ENCODE measurements at regions not wholly inside any gene's neighbourhood (a gene's known extent, or its start where the extent isn't known, plus 50 kb on each side); places are given as distances from the start of the nearest gene placed in this dataset.
A peak's percentile ranks its signal among the peaks of the same experiment; 100 is the strongest.

DNA sequence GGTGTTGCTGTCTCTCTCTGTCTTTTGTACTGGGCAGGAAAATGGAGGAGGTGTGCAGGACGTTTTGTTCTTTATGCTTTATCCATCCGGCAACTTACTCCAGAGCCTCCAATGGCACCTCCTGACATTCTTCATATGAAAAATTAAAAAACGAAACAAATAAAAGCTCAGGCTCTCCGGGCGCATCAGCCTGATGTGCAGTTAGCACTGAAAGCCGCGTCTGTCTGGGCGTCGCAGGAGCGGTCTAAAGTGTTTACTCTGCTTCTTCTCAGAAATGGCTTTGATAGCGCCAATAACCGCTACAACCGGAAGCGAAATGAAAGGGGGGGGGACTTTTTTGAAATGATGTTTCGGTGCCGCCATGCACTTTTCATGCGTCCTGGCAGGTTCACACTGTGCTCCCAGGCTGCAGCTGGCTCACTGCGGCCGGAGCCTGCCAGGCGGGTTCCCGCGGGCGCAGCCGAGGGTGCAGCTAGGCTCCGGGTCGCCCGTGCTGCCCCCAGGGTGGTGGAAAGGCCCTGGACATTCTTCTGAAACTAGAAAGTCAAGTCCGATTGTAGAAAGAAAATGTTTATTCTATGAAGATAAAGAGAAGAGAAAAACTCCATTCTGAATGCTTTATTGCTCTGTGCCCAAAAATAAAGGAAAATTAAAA is 407.7 kb upstream of the IRX1 start:
- no peak for DNase-seq

DNA sequence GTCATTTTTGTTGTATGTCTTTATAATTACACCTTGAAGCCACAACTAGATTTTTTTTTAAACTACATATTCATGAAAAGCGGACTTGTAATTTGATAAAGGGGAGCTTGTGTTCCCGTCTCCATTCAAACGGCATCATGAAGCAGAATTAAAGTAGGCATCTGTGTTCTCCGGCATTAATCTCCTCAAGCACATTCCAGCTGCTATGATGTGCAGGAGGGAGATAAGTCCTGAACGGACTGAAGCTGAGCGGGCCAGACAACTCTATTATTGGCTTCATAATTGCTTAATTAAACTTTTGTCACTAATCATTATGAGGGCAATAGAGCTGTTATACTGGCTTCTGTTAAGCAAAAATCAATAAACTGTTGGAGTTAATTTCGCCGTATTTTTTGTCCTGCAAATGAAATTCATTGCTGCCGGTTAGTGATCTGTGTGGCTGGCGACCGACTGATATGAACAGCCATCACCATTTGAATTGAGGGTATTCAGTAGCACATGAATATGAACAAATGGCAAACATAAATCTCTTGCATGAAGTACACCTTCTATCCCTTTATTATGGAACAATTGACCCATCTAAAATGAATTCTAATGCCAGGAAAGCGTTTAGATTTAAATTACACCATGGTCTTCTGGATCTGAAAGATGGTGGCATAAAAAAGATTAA is 408.8 kb upstream of the IRX1 start:
- 68 to 76% methylated on average over 12 of the region's 12 CpGs for WGBS, 2 donors
- no peak overlapping the region for H3K4me3 ChIP-seq
- peaks cover 0 to 5% (median 0%) of the 10 kb centered on the region in 4 donors for H3K4me1 ChIP-seq
- H3K27me3 ChIP-seq: no peaks in the 10 kb centered on the region
- no peaks in the 10 kb centered on the region for H3K36me3 ChIP-seq
- no peak overlapping the region for H3K27ac ChIP-seq
- DNase-seq (no peak), ATAC-seq (ENCODE audit: low FRiP score in 2 of 2) (no peak)
- TF ChIP-seq EP300 (IDR thresholded peaks at IDR 0.05) (no peak), POLR2A (IDR thresholded peaks at IDR 0.05) (no peak), POLR2AphosphoS5 (IDR thresholded peaks at IDR 0.05) (no peak)
- TF ChIP-seq, protein P1, sequence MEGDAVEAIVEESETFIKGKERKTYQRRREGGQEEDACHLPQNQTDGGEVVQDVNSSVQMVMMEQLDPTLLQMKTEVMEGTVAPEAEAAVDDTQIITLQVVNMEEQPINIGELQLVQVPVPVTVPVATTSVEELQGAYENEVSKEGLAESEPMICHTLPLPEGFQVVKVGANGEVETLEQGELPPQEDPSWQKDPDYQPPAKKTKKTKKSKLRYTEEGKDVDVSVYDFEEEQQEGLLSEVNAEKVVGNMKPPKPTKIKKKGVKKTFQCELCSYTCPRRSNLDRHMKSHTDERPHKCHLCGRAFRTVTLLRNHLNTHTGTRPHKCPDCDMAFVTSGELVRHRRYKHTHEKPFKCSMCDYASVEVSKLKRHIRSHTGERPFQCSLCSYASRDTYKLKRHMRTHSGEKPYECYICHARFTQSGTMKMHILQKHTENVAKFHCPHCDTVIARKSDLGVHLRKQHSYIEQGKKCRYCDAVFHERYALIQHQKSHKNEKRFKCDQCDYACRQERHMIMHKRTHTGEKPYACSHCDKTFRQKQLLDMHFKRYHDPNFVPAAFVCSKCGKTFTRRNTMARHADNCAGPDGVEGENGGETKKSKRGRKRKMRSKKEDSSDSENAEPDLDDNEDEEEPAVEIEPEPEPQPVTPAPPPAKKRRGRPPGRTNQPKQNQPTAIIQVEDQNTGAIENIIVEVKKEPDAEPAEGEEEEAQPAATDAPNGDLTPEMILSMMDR (IDR thresholded peaks at IDR 0.05): no peak
- H3K9me3 ChIP-seq: no peaks in the 10 kb centered on the region

More for the DNA sequence above, 407.7 kb upstream of the IRX1 start:
- Histone ChIP-seq H3K27ac (no peak overlapping the region), H3K4me3 (peak overlapping the region in 2 of 4 donors; percentile 6 to 10), H3K27me3 (no peaks in the 10 kb centered on the region), H3K4me1 (peaks cover 0 to 5% (median 0%) of the 10 kb centered on the region in 4 donors), H3K36me3 (no peaks in the 10 kb centered on the region), H3K9me3 (no peaks in the 10 kb centered on the region)
- TF ChIP-seq POLR2A (IDR thresholded peaks at IDR 0.05): no peak
- TF ChIP-seq EP300 (IDR thresholded peaks at IDR 0.05): no peak
- TF ChIP-seq, protein P1 (IDR thresholded peaks at IDR 0.05): no peak
- no peak for TF ChIP-seq POLR2AphosphoS5 (IDR thresholded peaks at IDR 0.05)
- WGBS, 2 donors: 66 to 69% methylated on average over 28 of the region's 28 CpGs
- no peak for ATAC-seq (ENCODE audit: low FRiP score in 2 of 2)

DNA sequence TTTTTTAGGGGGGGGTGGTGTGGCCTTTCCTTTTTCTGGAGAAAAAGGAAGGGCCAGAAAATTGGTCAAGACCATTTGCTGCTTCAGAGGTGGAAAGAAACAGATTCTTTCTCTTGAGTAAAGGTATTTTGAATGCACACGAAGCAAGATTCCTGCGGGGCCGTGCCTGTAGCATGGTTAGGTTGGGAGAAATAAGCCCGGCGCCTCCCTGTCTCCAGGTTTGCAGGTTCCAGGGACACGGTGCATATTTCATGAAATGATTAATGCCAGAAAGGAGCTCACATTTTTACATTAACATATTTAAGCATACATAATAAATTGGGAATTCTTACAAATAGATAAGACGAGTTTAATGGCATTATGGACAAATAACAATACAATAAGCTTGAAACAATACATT is 409.5 kb upstream of the IRX1 start:
- ATAC-seq (ENCODE audit: low FRiP score in 2 of 2): no peak
- DNase-seq: no peak
- H3K27ac ChIP-seq: no peak overlapping the region
- no peaks in the 10 kb centered on the region for H3K27me3 ChIP-seq
- no peaks in the 10 kb centered on the region for H3K36me3 ChIP-seq
- WGBS, 2 donors: 63 to 78% methylated on average over 7 of the region's 7 CpGs
- H3K4me1 ChIP-seq: peaks cover 0 to 5% (median 0%) of the 10 kb centered on the region in 4 donors
- H3K9me3 ChIP-seq: no peaks in the 10 kb centered on the region
- no peak for TF ChIP-seq EP300 (IDR thresholded peaks at IDR 0.05)
- no peak for TF ChIP-seq POLR2A (IDR thresholded peaks at IDR 0.05)
- TF ChIP-seq, protein P1 (IDR thresholded peaks at IDR 0.05): no peak
- no peak for TF ChIP-seq POLR2AphosphoS5 (IDR thresholded peaks at IDR 0.05)
- no peak overlapping the region for H3K4me3 ChIP-seq

DNA sequence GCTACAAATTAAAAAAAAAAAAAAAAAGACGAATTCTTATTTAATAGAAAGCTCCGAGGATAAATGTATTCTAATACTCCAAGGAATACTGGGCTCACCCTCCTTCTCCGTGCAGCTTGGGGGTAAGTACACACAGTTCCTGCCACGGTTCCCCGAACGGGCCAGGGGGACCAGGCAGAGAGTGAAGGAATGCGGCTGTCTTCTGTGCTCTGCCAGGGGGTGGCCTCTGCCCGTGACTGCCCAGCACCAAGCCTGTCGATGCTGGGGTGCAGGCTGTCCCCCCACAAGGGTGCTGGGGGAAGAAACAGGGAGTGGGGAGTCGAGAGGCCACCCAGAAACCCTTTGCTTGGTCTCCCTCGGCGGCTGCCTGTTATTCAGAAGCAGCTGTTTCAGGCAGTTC is 410.1 kb upstream of the IRX1 start:
- Histone ChIP-seq H3K27ac (no peak overlapping the region), H3K4me1 (peaks cover 0 to 5% (median 0%) of the 10 kb centered on the region in 4 donors), H3K27me3 (no peaks in the 10 kb centered on the region), H3K36me3 (no peaks in the 10 kb centered on the region), H3K4me3 (no peak overlapping the region), H3K9me3 (no peaks in the 10 kb centered on the region)
- TF ChIP-seq POLR2A (IDR thresholded peaks at IDR 0.05) (no peak), EP300 (IDR thresholded peaks at IDR 0.05) (no peak), POLR2AphosphoS5 (IDR thresholded peaks at IDR 0.05) (no peak)
- TF ChIP-seq, protein P1 (IDR thresholded peaks at IDR 0.05): no peak
- ATAC-seq (ENCODE audit: low FRiP score in 2 of 2): no peak
- WGBS, 2 donors: 61 to 74% methylated on average over 12 of the region's 12 CpGs
- DNase-seq: no peak
